ENCODE measurements at regions not wholly inside any gene's neighbourhood (a gene's known extent, or its start where the extent isn't known, plus 50 kb on each side); places are given as distances from the start of the nearest gene placed in this dataset.

- DNase-seq: no peak
These were observed 282.1 kb upstream of the ATP10B start for GRCh38 chr5:161134083-161134482.

- DNase-seq: no peak
These were observed 263.9 kb upstream of the ATP10B start for GRCh38 chr5:161115941-161116340.

DNA sequence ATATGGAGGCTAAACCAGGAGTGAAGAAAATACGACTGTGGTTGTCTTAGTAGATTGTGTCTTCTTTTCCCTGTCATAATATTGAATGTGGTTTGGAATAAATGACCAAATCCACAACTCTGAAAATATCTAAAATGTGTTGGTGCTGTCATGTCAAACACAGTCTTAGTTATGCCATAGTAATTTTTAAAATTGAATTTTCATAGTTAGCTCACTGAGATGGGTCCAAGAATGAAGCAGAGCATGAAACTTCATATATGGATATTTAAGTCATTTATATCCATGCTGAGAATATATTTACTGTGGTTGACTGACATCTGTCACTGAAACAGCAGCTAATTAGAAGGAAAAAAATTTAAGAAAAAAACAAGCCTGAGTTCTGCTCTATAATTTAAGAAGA is 260.4 kb upstream of the ATP10B start:
- no peak for DNase-seq

DNA sequence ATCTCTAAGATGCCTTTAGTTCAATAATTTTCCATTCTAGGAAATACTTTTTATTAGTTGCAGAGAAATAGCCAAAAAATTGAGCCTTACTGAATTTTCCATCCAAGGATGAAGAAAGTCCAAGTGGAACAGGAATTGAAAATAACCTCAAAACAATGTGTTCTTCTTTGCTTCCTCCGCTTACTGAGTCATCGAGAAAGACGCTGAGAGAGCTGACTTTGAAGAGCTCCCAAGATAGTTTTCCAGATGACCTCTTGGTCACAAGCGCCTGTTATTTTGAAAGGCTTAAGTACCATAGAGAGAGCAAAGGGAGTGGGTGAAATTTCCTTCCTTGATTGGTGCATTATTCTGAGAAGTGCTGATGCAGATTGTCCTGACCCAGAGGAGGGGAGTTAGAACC is 253.5 kb upstream of the ATP10B start:
- DNase-seq: peak in 3 of 56 donors; percentile 2 to 3 (median 2)

- DNase-seq: no peak
These were observed 246.5 kb upstream of the ATP10B start for GRCh38 chr5:161098516-161098915.

DNA sequence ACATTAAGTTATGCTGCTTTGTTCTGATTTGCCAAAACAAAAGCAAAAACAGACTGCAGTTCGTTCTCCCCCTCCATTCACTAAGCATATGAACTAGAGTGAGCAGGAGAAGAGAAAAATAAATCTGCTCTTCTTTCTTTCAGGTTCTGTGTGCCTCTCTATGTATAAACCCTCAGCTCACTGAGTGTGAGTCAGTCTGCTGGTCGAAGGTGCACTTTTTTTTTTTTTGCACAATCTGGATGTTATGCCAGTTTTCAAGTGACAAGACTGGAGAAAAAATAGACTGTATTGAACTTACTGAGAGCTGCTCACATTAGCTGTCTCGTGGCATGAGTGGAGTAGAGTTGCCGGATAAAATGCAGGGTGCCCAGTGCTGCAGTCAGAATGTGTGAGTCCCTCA is 244.6 kb upstream of the ATP10B start:
- no peak for DNase-seq

DNA sequence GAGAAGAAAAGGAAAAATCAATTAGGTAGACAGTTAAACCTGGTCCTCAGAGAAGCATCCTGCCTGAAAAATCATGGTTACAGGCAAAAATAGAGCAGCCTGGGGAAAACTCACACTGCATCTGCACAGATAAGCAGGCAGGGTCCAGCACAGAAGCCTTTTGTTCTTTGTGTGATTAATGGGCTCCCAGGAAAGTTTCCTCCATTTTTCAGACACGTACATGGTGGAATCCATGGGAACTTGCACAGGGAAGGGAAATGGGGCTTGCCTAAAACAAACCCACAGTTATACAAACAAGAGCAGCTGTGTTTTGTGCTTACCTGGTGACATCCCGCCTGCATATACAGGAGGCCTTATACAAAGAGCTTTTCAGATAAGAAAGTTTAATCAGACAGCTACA is 243.9 kb upstream of the ATP10B start:
- no peak for DNase-seq

DNA sequence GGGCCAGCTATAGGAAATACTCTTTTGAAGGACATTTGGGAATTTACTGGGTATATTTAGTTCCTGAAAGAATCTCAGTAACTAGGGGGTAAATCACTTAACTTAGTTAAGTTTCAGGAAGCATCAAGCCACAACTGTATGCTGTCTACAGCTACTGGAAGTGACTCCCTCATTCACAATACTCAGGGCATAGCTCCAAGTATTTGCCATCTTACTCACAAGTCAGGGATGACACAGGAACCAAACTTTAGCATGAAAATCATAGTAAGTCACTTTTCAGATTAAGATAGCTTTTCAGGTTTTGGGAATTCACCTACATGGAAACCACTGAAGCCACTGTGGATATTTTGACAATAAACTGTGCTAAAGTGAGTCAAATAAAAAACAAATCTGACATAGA is 242.4 kb upstream of the ATP10B start:
- DNase-seq: no peak

- DNase-seq: no peak
These were observed 241.1 kb upstream of the ATP10B start for GRCh38 chr5:161093100-161093499.

- no peak for DNase-seq
These were observed 237.6 kb upstream of the ATP10B start for GRCh38 chr5:161089569-161089968.

DNA sequence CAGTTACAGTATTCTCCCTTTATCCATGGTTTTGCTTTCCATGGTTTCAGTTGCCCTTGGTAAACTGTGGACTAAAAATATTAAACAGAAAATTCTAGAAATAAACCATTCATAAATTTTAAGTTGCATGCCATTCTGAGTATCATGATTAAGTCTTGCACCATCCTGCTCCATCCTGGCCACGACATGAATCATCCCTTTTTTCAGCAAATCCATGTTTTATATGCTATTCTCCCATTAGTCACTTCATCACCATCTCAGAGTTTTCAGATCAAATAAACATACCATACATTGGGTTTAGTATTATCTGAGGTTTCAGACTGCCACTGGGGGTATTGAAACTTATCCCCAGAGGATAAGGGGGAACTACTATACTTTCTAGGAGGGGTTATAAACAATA is 234.4 kb upstream of the ATP10B start:
- DNase-seq: no peak

DNA sequence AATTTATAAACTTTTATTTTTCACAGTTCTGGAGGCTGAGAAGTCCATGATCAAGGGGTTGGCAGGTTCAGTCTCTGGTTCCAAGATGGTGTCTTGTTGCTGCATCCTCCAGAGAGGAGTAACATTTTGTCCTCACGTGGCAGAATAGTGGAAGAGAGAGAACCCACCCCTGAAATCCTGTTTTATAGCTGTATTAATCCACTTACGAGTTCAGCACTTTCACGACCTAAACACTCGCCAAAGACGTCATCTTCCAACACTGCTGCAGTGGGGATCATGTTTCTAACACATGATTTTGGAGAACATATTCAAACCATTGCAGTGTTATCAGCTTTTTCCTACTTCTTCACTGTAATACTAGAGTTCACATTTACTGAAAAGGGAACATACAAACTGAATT is 233.0 kb upstream of the ATP10B start:
- DNase-seq: no peak

DNA sequence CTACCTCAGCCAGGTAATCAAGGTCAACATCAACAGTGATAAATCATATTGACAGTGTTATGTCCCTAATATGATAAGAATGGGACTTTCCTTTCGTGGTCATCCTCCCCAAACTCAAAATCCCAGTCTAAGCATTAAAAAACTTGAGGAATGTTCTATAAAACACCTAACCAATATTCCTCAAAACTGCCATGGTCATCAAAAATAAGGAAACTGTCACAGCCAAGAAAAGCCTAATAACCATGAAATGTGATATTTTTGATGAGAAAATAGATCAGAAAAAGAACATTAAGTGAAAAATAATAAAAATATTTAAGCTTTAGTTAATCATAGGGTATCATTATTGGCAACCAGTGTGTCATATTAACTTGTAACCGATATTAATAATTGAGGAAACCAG is 232.1 kb upstream of the ATP10B start:
- DNase-seq: no peak

GRCh38 chr5:161078793-161079192 is 226.8 kb upstream of the ATP10B start:
- DNase-seq: no peak

DNA sequence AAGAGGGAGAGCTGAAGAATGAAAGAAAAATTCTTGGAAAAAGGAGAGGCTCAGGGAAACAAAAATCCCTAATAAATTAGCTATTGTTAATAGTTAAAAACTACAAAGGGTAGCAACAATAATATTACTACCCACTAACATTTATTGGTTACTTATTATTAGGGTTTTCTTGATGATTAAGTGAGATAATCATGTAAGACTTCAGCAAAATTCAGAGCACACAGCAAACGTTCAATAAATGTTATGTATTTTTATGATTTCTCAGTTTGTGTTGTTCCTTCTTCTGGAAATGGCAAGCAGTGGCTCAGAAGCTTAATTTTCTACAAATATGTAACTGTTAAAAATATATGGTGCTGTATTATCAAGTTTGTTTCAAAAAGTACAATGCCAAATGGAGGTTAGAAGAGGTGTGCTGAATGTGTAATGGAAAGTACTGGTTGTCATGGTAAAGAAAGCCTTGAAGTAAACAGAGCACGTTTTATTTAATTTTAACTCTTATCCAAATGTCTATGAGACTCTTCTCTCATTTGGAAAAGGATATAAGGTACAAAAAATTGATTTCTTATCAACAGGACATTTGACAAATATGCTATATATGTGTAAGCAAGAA is 226.0 kb upstream of the ATP10B start:
- no peak for DNase-seq

DNA sequence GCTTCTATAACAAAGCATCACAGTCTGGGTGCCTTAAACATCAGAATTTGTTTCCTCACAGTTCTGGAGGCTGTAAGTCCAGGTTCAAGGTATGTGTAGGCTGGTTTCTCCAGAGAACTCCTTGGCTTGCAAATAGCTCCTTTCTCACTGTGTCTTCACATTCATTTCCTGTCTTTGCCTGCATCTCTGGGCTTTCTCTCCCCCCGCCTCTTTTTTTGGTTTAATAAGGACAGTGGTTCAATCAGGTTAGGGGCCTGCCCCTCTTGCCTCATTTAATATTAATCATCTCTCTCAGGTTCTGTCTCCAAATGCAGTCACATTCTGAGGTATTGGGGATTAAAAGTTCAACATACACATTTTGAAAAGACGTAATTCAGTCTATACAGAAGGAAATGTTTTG is 225.5 kb upstream of the ATP10B start:
- DNase-seq: no peak

GRCh38 chr5:161064781-161065180 is 212.8 kb upstream of the ATP10B start:
- DNase-seq: peak in 1 of 56 donors; percentile 0

GRCh38 chr5:161064297-161064696 is 212.3 kb upstream of the ATP10B start:
- DNase-seq: no peak

DNA sequence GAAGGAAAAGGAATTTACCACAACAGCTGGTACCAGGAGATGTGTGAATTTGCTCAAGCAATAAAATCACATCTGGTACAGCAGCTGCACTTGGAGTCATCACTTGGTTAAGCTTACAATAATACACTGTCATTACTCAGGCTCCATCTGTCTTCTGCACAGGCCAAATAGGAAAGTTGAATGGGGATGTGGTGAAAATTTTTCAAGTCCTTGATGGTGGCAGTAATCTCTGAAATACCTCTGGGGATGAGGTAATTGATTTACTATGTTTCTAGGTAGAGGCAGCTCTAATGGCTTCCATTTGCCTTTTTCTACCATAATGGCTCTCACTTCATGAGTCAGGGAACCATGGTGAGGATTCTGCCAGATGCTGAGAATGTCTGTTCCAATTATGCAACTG is 206.8 kb upstream of the ATP10B start:
- DNase-seq: no peak

GRCh38 chr5:161051920-161052500 is 200.0 kb upstream of the ATP10B start:
- DNase-seq: no peak

DNA sequence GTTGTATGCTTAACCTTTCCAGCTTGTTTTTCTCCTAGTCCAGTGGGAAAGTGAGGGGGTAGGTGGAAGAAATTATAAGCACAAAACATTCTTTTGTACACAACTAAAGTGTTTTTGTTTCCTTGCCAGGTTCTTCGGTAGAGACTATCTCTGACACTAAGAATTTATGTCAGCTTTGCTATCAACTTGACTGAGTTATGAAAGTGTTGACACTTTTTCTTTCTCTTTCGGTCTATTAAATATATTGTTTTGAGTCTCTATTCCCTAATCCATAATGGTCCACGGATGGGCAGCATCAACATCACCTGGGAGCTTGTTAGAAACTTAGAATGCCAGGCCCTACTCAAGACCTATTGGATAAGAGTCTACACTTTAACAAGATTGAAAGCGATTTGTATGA is 195.0 kb upstream of the ATP10B start:
- DNase-seq: no peak

- no peak for DNase-seq
These were observed 190.9 kb upstream of the ATP10B start for GRCh38 chr5:161042862-161043261.

- no peak for DNase-seq
These were observed 190.4 kb upstream of the ATP10B start for GRCh38 chr5:161042443-161042842.

DNA sequence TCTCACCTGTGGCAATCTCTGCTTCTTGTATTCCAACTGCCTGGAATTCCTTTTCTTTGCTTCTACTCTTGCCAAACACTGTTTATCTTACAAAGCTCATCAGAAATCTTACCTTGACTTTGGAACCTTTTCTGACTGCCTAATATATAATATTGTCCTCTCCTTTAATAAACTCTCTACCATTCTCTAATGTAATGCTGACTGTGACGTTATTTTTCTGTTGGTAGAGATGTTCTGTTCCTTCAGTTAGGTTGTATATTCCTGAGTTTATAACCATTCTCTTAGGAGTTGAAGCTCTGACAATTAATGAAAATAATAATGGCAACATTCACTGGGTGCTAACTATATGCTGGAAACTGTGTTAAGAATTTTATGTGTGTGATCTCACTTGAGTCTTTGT is 188.8 kb upstream of the ATP10B start:
- no peak for DNase-seq
